ENCODE measurements at regions not wholly inside any gene's neighbourhood (a gene's known extent, or its start where the extent isn't known, plus 50 kb on each side); places are given as distances from the start of the nearest gene placed in this dataset.
"Not testable (repeated sequence)": the region's sequence is repeated elsewhere in the genome, so short reads cannot be mapped to it uniquely, and the experiment has no call there.

- TF ChIP-seq CTCF (IDR thresholded peaks at IDR 0.05); POLR2A (IDR thresholded peaks at IDR 0.05; ENCODE audit: low read depth); POLR2AphosphoS5 (IDR thresholded peaks at IDR 0.05); EP300 (IDR thresholded peaks at IDR 0.05): not testable (repeated sequence)
These were observed 284.7 kb downstream of the ARPP21 start for GRCh38 chr3:35924070-35924469.

All from esophagus muscularis mucosa (tissue), 4 donors.